Endothelial cell of umbilical vein (primary cell): ENCODE measurements at regions not wholly inside any gene's neighbourhood (a gene's known extent, or its start where the extent isn't known, plus 50 kb on each side); places are given as distances from the start of the nearest gene placed in this dataset.
A peak's percentile ranks its signal among the peaks of the same experiment; 100 is the strongest.

ENCODE experiments used
- BruUV-seq: library from RNA; stranded (reverse); fragments of 400-500 nt; replicated peaks from 2 replicates; lab custom pipeline; 2021; lab: Mats Ljungman, UMichigan
- CTCF ChIA-PET: fragments of 300-600, 350-600 bp; sonication (Branson Sonifier 250); formaldehyde crosslinking; loops from one replicate; lab custom pipeline; 2021; ENCODE audit warnings: antibody characterized with exemption, inconsistent platforms; lab: Charles Lee
- POLR2A ChIA-PET: fragments of 300-600, 350-600 bp; sonication (Branson Sonifier 250); formaldehyde crosslinking; loops from one replicate; lab custom pipeline; 2021; ENCODE audit warnings: antibody characterized with exemption, inconsistent platforms; lab: Charles Lee
- DNase-seq: peaks from one replicate; pipeline ENCODE4 v3.0.0-alpha.2; 2011; ENCODE audit warnings: low read depth, low spot score
- FAIRE-seq: peaks from 2 replicates; lab custom pipeline; 2011; peaks lifted over from hg19 to GRCh38; lab: Jason Lieb, UNC
- H2AFZ ChIP-seq: 2 replicates; pipeline ENCODE4 v1.6.0; 2012; ENCODE audit warnings: low read depth, low read length, control low read depth, inconsistent platforms
- H3K27ac ChIP-seq: 2 replicates; pipeline ENCODE4 v1.5.1; 2011; ENCODE audit warnings: low read depth, mild to moderate bottlenecking, control low read depth, low read length, moderate library complexity; ENCODE audit not compliant: insufficient read depth
- H3K27me3 ChIP-seq, 2 experiments: 2 replicates each; pipeline versions ENCODE4 v1.6.0 to v1.6.1; 2011; ENCODE audit warnings: low read length in 2 of 2, mixed read lengths in 1 of 2; ENCODE audit not compliant: control insufficient read depth in 2 of 2, insufficient read depth in 2 of 2
- H3K36me3 ChIP-seq, 2 experiments: 2 replicates in 1 of 2; 3 replicates in 1 of 2; pipeline ENCODE4 v1.5.1; 2011; ENCODE audit warnings: low read length in 2 of 2, mild to moderate bottlenecking in 1 of 2, moderate library complexity in 1 of 2; ENCODE audit not compliant: control insufficient read depth in 2 of 2, insufficient read depth in 2 of 2; ENCODE audit errors: extremely low read depth in 1 of 2
- H3K4me1 ChIP-seq: 3 replicates; pipeline ENCODE4 v1.5.1; 2011; ENCODE audit warnings: mild to moderate bottlenecking, low read length; ENCODE audit not compliant: control insufficient read depth, insufficient read depth; ENCODE audit errors: extremely low read depth
- H3K4me2 ChIP-seq: 2 replicates; pipeline ENCODE4 v1.6.1; 2011; ENCODE audit warnings: low read length, control low read depth, mixed read lengths; ENCODE audit not compliant: insufficient read depth
- H3K4me3 ChIP-seq, 3 experiments: fragments of 200-600 bp in 1 of 3; sonication (generic), shearing (Covaris generic) in 1 of 3; replicated peaks in 1 of 3; 2 replicates each; pipeline ENCODE4 v1.5.1; 2011 to 2016; ENCODE audit warnings: control low read depth in 3 of 3, low read length in 3 of 3, mild to moderate bottlenecking in 2 of 3, inconsistent platforms in 1 of 3, low read depth in 1 of 3, moderate library complexity in 1 of 3; ENCODE audit not compliant: insufficient read depth in 1 of 3
- H3K79me2 ChIP-seq: 2 replicates; pipeline ENCODE4 v1.6.0; 2012; ENCODE audit warnings: low read length, inconsistent platforms; ENCODE audit not compliant: control insufficient read depth, insufficient read depth
- H3K9ac ChIP-seq: replicated peaks from 2 replicates; pipeline ENCODE3; 2011; ENCODE audit warnings: low read length, control low read depth; ENCODE audit not compliant: insufficient read depth; ENCODE audit errors: extremely low read depth
- H3K9me1 ChIP-seq: replicated peaks from 3 replicates; pipeline ENCODE4 v1.6.0; 2011; ENCODE audit warnings: mild to moderate bottlenecking, low read length; ENCODE audit not compliant: control insufficient read depth, insufficient read depth; ENCODE audit errors: extremely low read depth
- H3K9me3 ChIP-seq: replicated peaks from 2 replicates; pipeline ENCODE4 v1.5.1; 2012; ENCODE audit warnings: low read length, inconsistent platforms; ENCODE audit not compliant: control insufficient read depth, insufficient read depth
- H4K20me1 ChIP-seq: replicated peaks from 2 replicates; pipeline ENCODE3; 2011; ENCODE audit warnings: mild to moderate bottlenecking, low read length; ENCODE audit not compliant: control insufficient read depth, insufficient read depth; ENCODE audit errors: extremely low read depth
- EZH2 ChIP-seq: IDR thresholded peaks from 2 replicates; pipeline ENCODE4 v1.6.1; 2012; ENCODE audit warnings: borderline replicate concordance, low read depth, mild to moderate bottlenecking, moderate library complexity, low read length, inconsistent platforms; ENCODE audit not compliant: severe bottlenecking
- FOS ChIP-seq: IDR thresholded peaks from 2 replicates; pipeline ENCODE4 v1.6.1; 2011; ENCODE audit warnings: mild to moderate bottlenecking, low read length, moderate library complexity, borderline replicate concordance; ENCODE audit not compliant: insufficient read depth
- GATA2 ChIP-seq: IDR thresholded peaks from 2 replicates; pipeline ENCODE4 v1.7.0; 2011; ENCODE audit warnings: low read depth, mild to moderate bottlenecking, moderate library complexity, mixed read lengths, low read length; ENCODE audit not compliant: insufficient read length, insufficient read depth
- JUN ChIP-seq: IDR thresholded peaks from 2 replicates; pipeline ENCODE4 v1.6.1; 2011; ENCODE audit warnings: borderline replicate concordance, low read depth; ENCODE audit not compliant: insufficient read length, insufficient read depth
- MYC ChIP-seq: IDR thresholded peaks from one replicate; pipeline ENCODE4 v1.6.1; 2011; ENCODE audit warnings: mild to moderate bottlenecking, low read depth, low read length
- POLR2A ChIP-seq: IDR thresholded peaks from 2 replicates; pipeline ENCODE4 v1.6.1; 2012; ENCODE audit warnings: low read depth, mild to moderate bottlenecking, control low read depth, low read length
- POLR2AphosphoS5 ChIP-seq: IDR thresholded peaks from 2 replicates; pipeline ENCODE4 v1.6.1; 2012; ENCODE audit warnings: low read depth, mild to moderate bottlenecking, control low read depth, low read length, moderate library complexity; ENCODE audit not compliant: insufficient read depth
- dilution Hi-C: fragments of 300-500 bp; cut with MboI; formaldehyde crosslinking; loops from one replicate; pipeline ENCODE4 v1.15.0; 2019; ENCODE audit warnings: low sequenced_read_pairs; ENCODE audit not compliant: extremely low pct_ligation_motif_present
- intact Hi-C: fragments of 100-400 bp; cut with micrococcal nuclease; formaldehyde crosslinking; loops from one replicate; pipeline ENCODE4 v1.10.0; 2022
- TF ChIP-seq, protein P1 (sequence below): IDR thresholded peaks from 2 replicates; pipeline ENCODE4 v1.6.1; 2011; ENCODE audit not compliant: insufficient read depth, insufficient read length
- TF ChIP-seq, protein P2 (sequence below), 2 donors: IDR thresholded peaks; 1 replicate in 1 of 2; 2 replicates in 1 of 2; pipeline ENCODE4 v1.5.1; 2011; ENCODE audit warnings: low read length in 2 of 2, mild to moderate bottlenecking in 2 of 2, moderate library complexity in 2 of 2, control low read depth in 1 of 2, inconsistent platforms in 1 of 2, low read depth in 1 of 2; ENCODE audit not compliant: insufficient read depth in 1 of 2; ENCODE audit errors: extremely low read depth in 1 of 2

DNA sequence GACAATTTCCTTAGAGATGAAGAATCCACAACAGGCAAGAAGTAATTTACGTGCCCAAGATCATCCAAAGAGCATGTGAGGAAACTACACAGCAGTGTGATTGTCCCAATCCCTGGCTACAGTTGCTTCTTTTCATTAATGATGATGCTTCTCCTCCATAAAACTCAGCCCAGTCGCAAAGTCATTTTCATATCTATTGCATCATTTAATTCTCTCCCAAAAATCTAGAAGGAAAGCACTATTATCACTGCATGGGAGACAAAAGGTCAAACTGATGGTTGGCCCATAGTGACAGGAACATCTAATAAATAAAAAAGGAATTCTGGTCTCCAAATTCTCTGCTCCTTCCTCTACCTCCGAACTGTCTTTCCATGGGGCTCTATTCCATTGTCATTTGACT lies 103.5 kb upstream of the SERP2 start:
- H3K9me3 ChIP-seq: no peaks in the 10 kb centered on the region
- intact Hi-C loops (no loop called here), dilution Hi-C loops (no loop called here)
- no peak overlapping the region for H3K4me3 ChIP-seq
- POLR2A ChIA-PET: no interaction called here
- H4K20me1 ChIP-seq: no peaks in the 10 kb centered on the region
- H3K9me1 ChIP-seq: no peaks in the 10 kb centered on the region
- H3K4me2 ChIP-seq: no peak overlapping the region
- TF ChIP-seq JUN: no peak
- TF ChIP-seq, protein P1, sequence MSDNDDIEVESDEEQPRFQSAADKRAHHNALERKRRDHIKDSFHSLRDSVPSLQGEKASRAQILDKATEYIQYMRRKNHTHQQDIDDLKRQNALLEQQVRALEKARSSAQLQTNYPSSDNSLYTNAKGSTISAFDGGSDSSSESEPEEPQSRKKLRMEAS: no peak
- H3K4me1 ChIP-seq: no peaks in the 10 kb centered on the region
- H3K79me2 ChIP-seq: no peaks in the 10 kb centered on the region
- no peak overlapping the region for H3K9ac ChIP-seq
- BruUV-seq: no TSS peak
- H3K27ac ChIP-seq: no peak overlapping the region
- DNase-seq: no peak
- FAIRE-seq: no peak
- peaks cover 0 to 8% of the 10 kb centered on the region in 2 experiments for H3K27me3 ChIP-seq
- H3K36me3 ChIP-seq: no peaks in the 10 kb centered on the region
- H2AFZ ChIP-seq: no peak overlapping the region
- CTCF ChIA-PET: no interaction called here

DNA sequence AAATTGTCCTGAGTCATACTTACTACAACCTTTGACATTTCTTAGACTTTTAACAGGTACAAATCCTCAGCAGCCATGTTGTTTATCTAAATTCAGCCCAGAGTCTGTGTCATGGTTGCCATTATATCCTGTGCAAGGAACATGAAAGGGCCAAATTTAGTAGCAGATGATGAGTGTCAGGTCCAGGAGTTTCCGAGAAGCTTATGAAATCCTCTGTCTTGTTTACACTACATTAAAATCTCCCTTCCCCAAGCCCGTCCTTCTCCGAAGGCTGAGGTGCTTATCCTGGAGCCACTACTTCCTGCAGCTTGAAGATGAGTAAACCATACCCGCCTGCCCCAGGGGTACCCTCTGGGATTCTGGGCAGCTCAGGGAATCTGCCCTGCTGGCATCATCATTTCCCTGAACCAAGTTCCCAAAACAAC lies 102.6 kb upstream of the SERP2 start:
- no peak overlapping the region for H3K4me2 ChIP-seq
- H3K36me3 ChIP-seq: no peaks in the 10 kb centered on the region
- no peaks in the 10 kb centered on the region for H3K79me2 ChIP-seq
- H3K4me3 ChIP-seq: no peak overlapping the region
- intact Hi-C loops: no loop called here
- no peaks in the 10 kb centered on the region for H4K20me1 ChIP-seq
- H3K9me1 ChIP-seq: no peaks in the 10 kb centered on the region
- no peak overlapping the region for H3K9ac ChIP-seq
- TF ChIP-seq MYC (no peak), EZH2 (no peak), POLR2A (no peak), POLR2AphosphoS5 (no peak), GATA2 (no peak), FOS (no peak), JUN (no peak)
- TF ChIP-seq, protein P1: no peak
- TF ChIP-seq, protein P2, sequence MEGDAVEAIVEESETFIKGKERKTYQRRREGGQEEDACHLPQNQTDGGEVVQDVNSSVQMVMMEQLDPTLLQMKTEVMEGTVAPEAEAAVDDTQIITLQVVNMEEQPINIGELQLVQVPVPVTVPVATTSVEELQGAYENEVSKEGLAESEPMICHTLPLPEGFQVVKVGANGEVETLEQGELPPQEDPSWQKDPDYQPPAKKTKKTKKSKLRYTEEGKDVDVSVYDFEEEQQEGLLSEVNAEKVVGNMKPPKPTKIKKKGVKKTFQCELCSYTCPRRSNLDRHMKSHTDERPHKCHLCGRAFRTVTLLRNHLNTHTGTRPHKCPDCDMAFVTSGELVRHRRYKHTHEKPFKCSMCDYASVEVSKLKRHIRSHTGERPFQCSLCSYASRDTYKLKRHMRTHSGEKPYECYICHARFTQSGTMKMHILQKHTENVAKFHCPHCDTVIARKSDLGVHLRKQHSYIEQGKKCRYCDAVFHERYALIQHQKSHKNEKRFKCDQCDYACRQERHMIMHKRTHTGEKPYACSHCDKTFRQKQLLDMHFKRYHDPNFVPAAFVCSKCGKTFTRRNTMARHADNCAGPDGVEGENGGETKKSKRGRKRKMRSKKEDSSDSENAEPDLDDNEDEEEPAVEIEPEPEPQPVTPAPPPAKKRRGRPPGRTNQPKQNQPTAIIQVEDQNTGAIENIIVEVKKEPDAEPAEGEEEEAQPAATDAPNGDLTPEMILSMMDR (IDR thresholded peaks at IDR 0.05; ENCODE audit: extremely low read depth in 1 of 2, insufficient read depth in 1 of 2, low read depth in 1 of 2, low read length in 2 of 2): no peak
- H2AFZ ChIP-seq: no peak overlapping the region
- no peaks in the 10 kb centered on the region for H3K4me1 ChIP-seq
- ChIA-PET POLR2A (no interaction called here), CTCF (no interaction called here)
- peaks cover 0 to 8% of the 10 kb centered on the region in 2 experiments for H3K27me3 ChIP-seq
- no peaks in the 10 kb centered on the region for H3K9me3 ChIP-seq
- BruUV-seq: no TSS peak
- dilution Hi-C loops: no loop called here
- DNase-seq (no peak), FAIRE-seq (peak; percentile 35)
- H3K27ac ChIP-seq: no peak overlapping the region
